GM12872 (cell line): ENCODE measurements at regions not wholly inside any gene's neighbourhood (a gene's known extent, or its start where the extent isn't known, plus 50 kb on each side); places are given as distances from the start of the nearest gene placed in this dataset.

ENCODE experiments used
- TF ChIP-seq, protein P1 (sequence below): IDR thresholded peaks from 3 replicates; pipeline ENCODE4 v1.5.1; 2011; ENCODE audit warnings: low read depth, mild to moderate bottlenecking, low read length, moderate library complexity; ENCODE audit not compliant: insufficient read depth

DNA sequence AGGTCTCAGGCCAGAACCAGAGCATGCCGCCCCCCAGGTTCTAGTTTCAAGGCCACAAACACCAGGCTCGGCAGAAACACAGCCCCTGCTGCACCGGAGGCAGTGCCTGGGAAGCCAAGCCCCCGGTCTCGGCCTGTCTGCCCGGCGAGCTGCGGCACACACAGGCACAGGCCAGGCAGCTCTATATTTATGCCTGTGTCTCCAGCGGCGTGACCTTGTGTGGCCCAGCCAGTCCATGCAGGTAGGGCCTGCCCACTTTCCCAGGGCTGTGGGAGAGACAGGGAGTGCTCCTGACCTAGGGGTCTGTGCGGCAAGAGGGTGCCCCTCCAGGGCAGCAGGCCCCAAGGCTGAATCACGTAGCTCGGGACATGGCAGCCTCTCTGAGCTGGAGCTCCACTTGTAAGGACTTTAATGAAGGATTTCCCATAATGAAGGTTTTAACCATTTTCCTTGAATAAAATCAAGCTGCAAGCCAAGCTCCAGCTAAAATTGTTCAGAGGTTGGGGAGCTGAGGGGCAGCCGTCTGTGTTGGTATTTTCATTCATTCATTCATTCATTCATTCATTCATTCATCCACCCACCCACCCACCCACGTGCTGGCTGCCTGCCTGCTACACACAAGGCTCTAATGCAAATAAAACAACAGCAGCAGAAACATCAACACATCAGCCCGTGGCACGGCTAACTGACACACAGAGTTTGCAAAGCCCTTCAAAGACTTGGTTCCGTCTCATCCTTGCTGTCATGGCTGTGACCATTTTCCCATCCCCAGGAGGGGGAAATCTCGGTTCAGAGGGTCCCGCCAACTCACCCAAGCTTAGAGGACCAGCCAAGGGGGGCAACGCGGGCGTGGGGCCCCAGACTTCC is 92.0 kb downstream of the RFLNA start:
- TF ChIP-seq, protein P1, sequence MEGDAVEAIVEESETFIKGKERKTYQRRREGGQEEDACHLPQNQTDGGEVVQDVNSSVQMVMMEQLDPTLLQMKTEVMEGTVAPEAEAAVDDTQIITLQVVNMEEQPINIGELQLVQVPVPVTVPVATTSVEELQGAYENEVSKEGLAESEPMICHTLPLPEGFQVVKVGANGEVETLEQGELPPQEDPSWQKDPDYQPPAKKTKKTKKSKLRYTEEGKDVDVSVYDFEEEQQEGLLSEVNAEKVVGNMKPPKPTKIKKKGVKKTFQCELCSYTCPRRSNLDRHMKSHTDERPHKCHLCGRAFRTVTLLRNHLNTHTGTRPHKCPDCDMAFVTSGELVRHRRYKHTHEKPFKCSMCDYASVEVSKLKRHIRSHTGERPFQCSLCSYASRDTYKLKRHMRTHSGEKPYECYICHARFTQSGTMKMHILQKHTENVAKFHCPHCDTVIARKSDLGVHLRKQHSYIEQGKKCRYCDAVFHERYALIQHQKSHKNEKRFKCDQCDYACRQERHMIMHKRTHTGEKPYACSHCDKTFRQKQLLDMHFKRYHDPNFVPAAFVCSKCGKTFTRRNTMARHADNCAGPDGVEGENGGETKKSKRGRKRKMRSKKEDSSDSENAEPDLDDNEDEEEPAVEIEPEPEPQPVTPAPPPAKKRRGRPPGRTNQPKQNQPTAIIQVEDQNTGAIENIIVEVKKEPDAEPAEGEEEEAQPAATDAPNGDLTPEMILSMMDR = no peak

DNA sequence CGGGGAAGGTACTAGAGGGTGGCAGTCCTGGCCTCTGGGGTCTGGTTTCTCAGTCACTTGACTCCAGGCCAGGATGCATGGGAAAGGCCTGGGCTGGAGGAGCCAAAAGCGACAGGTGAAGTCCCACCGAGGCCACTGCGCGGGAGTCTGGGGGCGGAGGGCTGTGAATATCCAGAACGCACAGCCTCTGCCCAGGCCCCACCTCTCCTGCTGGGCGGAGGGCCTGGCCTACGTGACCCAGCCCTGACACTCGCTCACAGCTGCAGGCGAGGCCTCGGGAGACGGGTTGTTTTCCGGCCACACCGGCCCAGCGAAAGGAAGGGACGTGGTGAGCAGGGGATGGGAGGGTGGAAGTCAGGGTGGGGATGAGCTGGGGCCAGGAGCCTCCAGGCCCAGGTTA is 91.2 kb downstream of the RFLNA start:
- TF ChIP-seq, protein P1 = no peak

DNA sequence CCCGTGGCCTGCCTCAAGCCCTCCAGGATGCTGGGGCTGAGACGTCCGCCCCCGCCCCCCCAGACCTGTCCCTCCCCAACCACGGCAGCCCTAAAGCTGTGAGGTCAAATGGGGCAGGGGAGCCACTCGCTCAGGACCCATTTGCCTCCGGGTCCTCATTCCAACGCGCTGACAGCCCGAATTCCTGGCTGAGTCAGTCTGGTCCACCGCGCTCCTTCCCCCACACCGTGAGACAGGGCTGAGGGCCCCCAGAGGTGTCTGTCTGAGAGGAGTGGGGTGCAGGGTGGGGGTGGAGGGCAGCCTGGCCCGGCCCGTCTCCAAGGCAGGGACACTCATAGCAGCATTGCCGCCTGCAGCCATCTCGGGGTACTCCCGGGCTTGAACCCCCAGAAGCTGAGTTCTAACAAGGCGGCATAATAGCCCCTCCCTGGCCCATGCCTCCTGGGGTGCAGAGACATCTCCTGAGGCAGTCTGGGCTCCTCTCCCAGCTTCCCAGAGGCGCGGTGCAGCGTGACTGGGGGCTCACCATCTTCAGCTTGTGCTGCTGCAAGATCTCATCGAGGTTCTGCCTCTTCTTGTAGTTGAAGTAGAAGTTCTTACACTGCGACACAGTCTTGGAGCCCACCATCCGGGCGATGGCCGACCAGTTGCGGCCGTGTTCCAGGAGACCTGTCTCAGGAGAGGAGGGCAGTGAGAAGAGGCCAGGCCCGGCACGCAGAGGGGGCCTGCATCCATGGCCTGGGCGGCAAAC is 90.5 kb downstream of the RFLNA start:
- TF ChIP-seq, protein P1 = no peak

GRCh38 chr12:124384299-124384894 is 89.5 kb downstream of the RFLNA start:
- TF ChIP-seq, protein P1 = no peak

- TF ChIP-seq, protein P1 = no peak
These were observed 88.1 kb downstream of the RFLNA start for GRCh38 chr12:124383028-124383427.

DNA sequence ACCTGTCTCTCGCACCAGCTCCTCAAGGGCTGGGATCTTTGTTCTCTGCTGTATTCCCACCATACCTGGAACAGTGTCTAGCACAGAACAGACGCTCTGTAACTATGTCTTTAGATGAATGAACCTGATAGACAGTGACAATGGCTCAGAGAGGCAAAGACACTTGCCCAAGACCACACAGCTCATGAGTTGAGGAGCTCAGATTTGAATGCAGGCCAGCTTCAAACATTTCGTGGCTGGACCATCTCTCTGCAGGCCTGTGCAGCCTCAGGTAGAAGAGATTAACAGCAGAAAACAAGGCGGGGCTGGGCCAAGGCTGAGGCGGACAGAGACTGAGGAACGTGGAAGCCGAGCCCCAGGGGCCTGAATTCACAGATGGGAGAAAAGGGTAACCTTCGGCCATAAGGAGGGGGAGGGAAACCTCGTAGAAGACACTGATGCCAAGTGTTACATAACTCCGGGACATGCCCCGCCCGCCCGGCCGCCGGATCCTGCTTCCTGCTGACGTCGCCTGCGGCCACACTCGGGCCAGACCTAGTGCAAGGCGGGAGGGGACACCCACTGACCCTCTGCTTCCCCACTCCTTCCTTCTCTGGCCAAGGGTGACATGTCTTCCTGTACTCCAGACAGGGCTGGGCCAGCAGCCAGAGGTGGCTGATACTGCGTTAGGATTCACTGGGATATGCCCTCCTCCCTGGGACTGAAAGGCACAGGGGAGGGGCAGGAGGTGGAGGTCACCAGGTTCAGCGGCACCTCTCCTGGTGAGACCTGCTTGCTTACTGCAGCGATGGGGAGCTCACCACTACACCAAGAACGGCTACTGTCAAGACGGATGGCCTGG is 86.8 kb downstream of the RFLNA start:
- TF ChIP-seq, protein P1 = no peak
